ENCODE measurements at regions not wholly inside any gene's neighbourhood (a gene's known extent, or its start where the extent isn't known, plus 50 kb on each side); places are given as distances from the start of the nearest gene placed in this dataset.

DNA sequence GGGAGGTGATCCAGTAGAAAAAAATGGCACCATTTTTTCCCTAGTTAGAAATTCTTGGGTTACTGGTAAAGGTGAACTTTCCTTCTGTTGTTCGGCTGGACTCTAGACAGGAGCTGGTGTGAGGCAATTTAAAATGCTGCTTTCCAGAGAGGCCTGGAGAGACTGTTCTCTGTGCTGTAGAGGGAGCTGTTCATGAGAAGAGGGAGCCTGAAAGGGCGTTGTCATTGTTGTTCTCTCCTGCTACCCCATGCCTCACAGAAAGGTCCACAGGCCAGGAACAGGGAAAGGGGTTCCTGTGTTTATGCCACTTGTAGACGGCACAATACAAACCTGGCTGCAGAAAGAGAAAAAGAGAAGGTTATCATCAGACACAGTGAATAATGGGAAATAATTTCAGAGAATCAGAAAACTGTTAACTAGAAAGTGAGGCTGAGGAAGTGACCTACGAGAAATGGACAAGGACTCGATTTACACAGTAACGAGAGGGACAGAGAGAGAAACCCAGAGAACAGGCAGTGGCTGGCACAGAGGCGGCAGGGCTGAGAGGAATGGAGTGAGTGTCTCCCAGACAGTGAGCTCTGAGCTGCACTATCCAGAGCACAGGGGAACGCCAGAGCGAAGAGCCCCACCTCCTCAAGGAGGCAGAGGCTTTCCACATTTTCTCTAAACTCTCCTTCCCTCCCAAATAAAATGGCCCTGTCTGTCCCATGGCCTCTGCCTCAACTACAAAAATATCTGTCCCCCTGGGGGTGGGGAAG is 109.2 kb downstream of the RRM1 start:
- no peak for TF ChIP-seq POLR2A (IDR thresholded peaks at IDR 0.05; ENCODE audit: low read depth, low read length)
- TF ChIP-seq EZH2 (IDR thresholded peaks at IDR 0.05; ENCODE audit: borderline replicate concordance, low read depth, low read length, severe bottlenecking): no peak
- TF ChIP-seq, protein P1, sequence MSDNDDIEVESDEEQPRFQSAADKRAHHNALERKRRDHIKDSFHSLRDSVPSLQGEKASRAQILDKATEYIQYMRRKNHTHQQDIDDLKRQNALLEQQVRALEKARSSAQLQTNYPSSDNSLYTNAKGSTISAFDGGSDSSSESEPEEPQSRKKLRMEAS (IDR thresholded peaks at IDR 0.05; ENCODE audit: insufficient read depth, insufficient read length): no peak
- TF ChIP-seq, protein P2, sequence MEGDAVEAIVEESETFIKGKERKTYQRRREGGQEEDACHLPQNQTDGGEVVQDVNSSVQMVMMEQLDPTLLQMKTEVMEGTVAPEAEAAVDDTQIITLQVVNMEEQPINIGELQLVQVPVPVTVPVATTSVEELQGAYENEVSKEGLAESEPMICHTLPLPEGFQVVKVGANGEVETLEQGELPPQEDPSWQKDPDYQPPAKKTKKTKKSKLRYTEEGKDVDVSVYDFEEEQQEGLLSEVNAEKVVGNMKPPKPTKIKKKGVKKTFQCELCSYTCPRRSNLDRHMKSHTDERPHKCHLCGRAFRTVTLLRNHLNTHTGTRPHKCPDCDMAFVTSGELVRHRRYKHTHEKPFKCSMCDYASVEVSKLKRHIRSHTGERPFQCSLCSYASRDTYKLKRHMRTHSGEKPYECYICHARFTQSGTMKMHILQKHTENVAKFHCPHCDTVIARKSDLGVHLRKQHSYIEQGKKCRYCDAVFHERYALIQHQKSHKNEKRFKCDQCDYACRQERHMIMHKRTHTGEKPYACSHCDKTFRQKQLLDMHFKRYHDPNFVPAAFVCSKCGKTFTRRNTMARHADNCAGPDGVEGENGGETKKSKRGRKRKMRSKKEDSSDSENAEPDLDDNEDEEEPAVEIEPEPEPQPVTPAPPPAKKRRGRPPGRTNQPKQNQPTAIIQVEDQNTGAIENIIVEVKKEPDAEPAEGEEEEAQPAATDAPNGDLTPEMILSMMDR (IDR thresholded peaks at IDR 0.05; ENCODE audit: extremely low read depth in 1 of 2, insufficient read depth in 1 of 2, low read depth in 1 of 2, low read length in 2 of 2): no peak
- TF ChIP-seq POLR2AphosphoS5 (IDR thresholded peaks at IDR 0.05; ENCODE audit: insufficient read depth, low read depth, low read length): no peak
